Stimulated activated memory B cell treated with anti-CD40 and anti-IgM and Interleukin-4, amounts not matched to agents 10 μg/mL and 1 μg/mL and 100 μg/mL, for 72 hours (primary cell): ENCODE measurements at regions not wholly inside any gene's neighbourhood (a gene's known extent, or its start where the extent isn't known, plus 50 kb on each side); places are given as distances from the start of the nearest gene placed in this dataset.
A peak's percentile ranks its signal among the peaks of the same experiment; 100 is the strongest.

Source experiments
- ATAC-seq: fragments of 150-1000 bp; cut with Tn5 transposase; 2 replicates; pipeline ENCODE4 v1.10.0; 2021
- H3K27ac Mint-ChIP-seq: one replicate; pipeline ENCODE4 v1.8.0; 2022; ENCODE audit warnings: mild to moderate bottlenecking, mixed read lengths
- H3K27me3 Mint-ChIP-seq: one replicate; pipeline ENCODE4 v1.8.0; 2022; ENCODE audit warnings: mixed read lengths
- H3K36me3 Mint-ChIP-seq: one replicate; pipeline ENCODE4 v1.8.0; 2022; ENCODE audit warnings: mixed read lengths
- H3K4me1 Mint-ChIP-seq: one replicate; pipeline ENCODE4 v1.8.0; 2022; ENCODE audit warnings: mixed read lengths
- H3K4me3 Mint-ChIP-seq: one replicate; pipeline ENCODE4 v1.8.0; 2022; ENCODE audit warnings: mild to moderate bottlenecking, moderate library complexity, mixed read lengths
- H3K9me3 Mint-ChIP-seq: one replicate; pipeline ENCODE4 v1.8.0; 2022; ENCODE audit warnings: mixed read lengths

DNA sequence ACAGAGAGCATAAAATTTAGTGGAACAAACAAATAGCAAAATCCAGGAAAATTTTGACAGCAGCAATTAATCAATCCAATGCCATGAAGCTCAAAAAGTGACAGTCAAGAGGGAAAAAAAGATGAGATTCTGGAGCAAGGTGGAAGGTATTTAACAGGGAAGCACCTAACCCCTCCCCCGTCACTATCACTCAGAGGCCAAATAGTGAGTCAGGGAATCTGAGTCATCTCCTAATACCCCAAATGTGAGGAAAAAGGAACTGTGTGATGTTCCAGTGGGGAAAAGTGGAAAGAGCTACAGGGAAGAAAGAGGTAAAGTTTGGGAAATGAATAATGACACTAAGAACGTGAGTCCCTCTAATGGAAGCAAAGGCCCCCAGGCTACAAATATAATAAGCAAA is 113.2 kb upstream of the PHF14 start:
- H3K36me3 Mint-ChIP-seq: no peaks in the 10 kb centered on the region
- no peaks in the 10 kb centered on the region for H3K4me1 Mint-ChIP-seq
- H3K9me3 Mint-ChIP-seq: no peaks in the 10 kb centered on the region
- H3K27me3 Mint-ChIP-seq: no peaks in the 10 kb centered on the region
- H3K27ac Mint-ChIP-seq: no peak overlapping the region
- no peak overlapping the region for H3K4me3 Mint-ChIP-seq
- no peak for ATAC-seq

DNA sequence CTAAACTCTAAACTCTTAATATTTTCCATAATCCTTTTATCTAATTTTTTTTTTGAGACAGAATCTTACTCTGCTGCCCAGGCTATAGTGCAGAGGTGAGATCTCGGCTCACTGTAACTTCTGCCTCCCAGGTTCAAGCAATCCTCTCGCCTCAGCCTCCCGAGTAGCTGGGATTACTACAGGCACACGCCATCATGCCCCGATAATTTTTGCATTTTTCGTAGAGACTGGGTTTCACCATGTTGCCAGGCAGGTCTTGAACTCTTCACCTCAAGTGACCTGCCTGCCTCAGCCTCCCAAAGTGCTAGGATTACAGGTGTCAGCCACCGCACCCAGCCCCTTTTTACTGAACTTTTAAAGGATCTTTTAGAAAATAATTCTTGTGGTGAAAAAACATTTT is 110.2 kb upstream of the PHF14 start:
- Mint-ChIP-seq H3K36me3 (no peaks in the 10 kb centered on the region), H3K27ac (no peak overlapping the region), H3K4me3 (no peak overlapping the region), H3K9me3 (no peaks in the 10 kb centered on the region), H3K27me3 (no peaks in the 10 kb centered on the region), H3K4me1 (no peaks in the 10 kb centered on the region)
- no peak for ATAC-seq

DNA sequence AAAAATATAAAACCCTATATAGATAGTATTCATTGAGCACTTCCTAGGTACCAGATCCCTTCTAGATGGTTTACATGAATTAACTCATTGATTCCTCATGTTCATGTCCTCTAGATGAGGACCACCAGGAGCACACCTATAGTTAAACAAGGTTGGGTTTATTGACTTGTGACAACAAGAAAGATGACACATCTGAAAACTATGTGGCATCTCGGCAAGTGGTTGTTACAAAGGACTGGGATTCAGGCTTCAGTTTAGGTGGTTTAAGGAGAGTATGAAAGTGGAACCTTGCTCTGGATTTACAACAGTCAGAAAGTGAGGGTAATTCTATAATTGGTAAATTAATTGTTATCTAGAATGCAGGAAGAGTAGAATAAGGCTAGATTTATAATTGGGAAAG is 99.0 kb upstream of the PHF14 start:
- Mint-ChIP-seq H3K36me3 (no peaks in the 10 kb centered on the region), H3K27ac (no peak overlapping the region), H3K27me3 (peaks cover 32% of the 10 kb centered on the region), H3K4me3 (no peak overlapping the region), H3K4me1 (no peaks in the 10 kb centered on the region), H3K9me3 (peaks cover 4% of the 10 kb centered on the region)
- ATAC-seq: no peak

DNA sequence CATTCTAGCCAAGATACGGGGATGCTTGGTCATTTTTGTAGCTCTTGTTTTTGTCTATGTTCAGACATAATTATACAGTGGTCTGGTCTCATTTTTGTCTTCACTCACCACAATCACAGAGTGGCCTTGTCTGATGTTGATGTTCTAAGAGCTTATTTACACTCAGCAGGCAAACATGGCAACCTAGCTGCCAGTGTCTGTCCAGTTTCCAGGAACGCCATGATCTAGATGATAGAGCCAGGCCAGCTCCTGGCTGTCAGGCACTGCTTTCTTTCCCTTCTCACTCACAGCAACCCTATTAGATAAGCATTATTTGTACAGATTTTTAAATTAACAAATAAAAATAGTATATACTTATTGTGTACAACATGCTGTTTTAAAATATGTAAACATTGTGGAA is 98.6 kb upstream of the PHF14 start:
- Mint-ChIP-seq H3K27ac (no peak overlapping the region), H3K4me3 (no peak overlapping the region), H3K27me3 (peaks cover 34% of the 10 kb centered on the region), H3K36me3 (no peaks in the 10 kb centered on the region), H3K9me3 (peaks cover 4% of the 10 kb centered on the region), H3K4me1 (no peaks in the 10 kb centered on the region)
- no peak for ATAC-seq

GRCh38 chr7:10888861-10889260 is 84.8 kb upstream of the PHF14 start:
- no peaks in the 10 kb centered on the region for H3K27me3 Mint-ChIP-seq
- no peak overlapping the region for H3K27ac Mint-ChIP-seq
- no peaks in the 10 kb centered on the region for H3K9me3 Mint-ChIP-seq
- H3K36me3 Mint-ChIP-seq: no peaks in the 10 kb centered on the region
- ATAC-seq: peak; percentile 54
- no peak overlapping the region for H3K4me3 Mint-ChIP-seq
- peaks cover 12% of the 10 kb centered on the region for H3K4me1 Mint-ChIP-seq

- no peak overlapping the region for H3K27ac Mint-ChIP-seq
- peaks cover 12% of the 10 kb centered on the region for H3K4me1 Mint-ChIP-seq
- no peaks in the 10 kb centered on the region for H3K36me3 Mint-ChIP-seq
- ATAC-seq: peak; percentile 72
- H3K27me3 Mint-ChIP-seq: no peaks in the 10 kb centered on the region
- H3K4me3 Mint-ChIP-seq: peak overlapping the region; percentile 46
- no peaks in the 10 kb centered on the region for H3K9me3 Mint-ChIP-seq
Measured at GRCh38 chr7:10889266-10889898, 84.3 kb upstream of the PHF14 start.

DNA sequence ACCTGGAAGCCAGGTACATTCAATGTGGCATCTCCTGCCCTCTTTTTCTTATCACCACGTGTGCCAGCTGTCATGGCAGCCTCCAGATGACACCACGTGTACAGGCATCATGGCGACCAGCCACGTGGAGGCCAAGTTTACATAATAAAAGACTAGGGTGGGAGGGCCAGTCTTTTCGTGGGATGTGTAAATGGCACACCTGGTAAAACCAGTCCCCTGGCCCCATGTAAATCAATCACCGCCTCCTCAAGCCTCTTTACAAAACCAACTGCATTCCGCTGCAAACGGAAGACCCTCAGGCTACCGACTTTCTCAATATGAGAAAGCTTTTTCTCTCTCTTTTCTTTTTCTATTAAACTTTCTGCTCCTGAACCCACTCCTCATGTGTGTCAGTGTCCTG is 65.1 kb upstream of the PHF14 start:
- H3K27ac Mint-ChIP-seq: no peak overlapping the region
- H3K4me1 Mint-ChIP-seq: no peaks in the 10 kb centered on the region
- no peak for ATAC-seq
- no peaks in the 10 kb centered on the region for H3K36me3 Mint-ChIP-seq
- H3K9me3 Mint-ChIP-seq: peaks cover 6% of the 10 kb centered on the region
- H3K27me3 Mint-ChIP-seq: no peaks in the 10 kb centered on the region
- no peak overlapping the region for H3K4me3 Mint-ChIP-seq

DNA sequence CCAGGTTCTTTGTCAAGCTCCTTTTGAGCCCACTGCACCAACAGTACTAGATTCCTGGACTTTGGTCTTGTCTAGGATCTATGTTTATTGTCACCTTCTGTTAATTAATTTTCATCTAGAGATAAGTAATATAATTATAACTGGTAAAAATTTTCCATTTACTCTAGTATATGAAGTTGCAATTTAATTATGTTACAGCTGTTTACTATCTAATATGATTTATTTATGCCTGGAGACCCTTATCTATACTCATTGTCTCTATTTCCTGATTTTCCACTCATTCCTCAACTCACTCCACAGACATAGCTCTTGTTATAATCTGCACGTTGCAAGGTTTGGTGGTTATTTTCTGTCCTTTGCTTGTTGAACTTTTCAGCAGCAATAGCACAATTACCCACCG is 63.2 kb upstream of the PHF14 start:
- peaks cover 6% of the 10 kb centered on the region for H3K9me3 Mint-ChIP-seq
- no peaks in the 10 kb centered on the region for H3K4me1 Mint-ChIP-seq
- H3K27ac Mint-ChIP-seq: no peak overlapping the region
- ATAC-seq: no peak
- no peak overlapping the region for H3K4me3 Mint-ChIP-seq
- peaks cover 10% of the 10 kb centered on the region for H3K27me3 Mint-ChIP-seq
- H3K36me3 Mint-ChIP-seq: no peaks in the 10 kb centered on the region

DNA sequence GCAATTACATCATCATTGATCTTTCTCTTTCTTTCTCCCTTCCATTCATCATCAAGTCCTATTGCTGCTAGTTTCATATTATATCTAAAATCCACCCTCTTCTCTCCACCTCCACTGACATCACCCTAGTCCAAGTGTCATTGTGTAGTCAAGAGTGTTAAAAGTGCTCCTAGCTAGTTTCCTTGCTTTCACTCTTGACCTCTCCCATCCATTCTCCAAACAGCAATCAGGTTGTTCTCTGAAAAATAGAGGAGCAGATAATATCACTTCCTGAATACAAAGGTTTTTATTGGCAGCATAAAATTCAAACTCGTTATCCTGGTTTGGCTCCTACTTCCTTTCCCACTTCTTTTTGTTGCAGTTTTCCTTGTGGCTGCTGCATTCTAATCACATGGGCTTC is 61.6 kb upstream of the PHF14 start:
- Mint-ChIP-seq H3K4me1 (no peaks in the 10 kb centered on the region), H3K27me3 (peaks cover 10% of the 10 kb centered on the region)

GRCh38 chr7:10913457-10913856 is 60.2 kb upstream of the PHF14 start:
- ATAC-seq: no peak
- H3K27ac Mint-ChIP-seq: no peak overlapping the region
- H3K4me3 Mint-ChIP-seq: no peak overlapping the region
- H3K27me3 Mint-ChIP-seq: peaks cover 10% of the 10 kb centered on the region
- no peaks in the 10 kb centered on the region for H3K36me3 Mint-ChIP-seq
- peaks cover 6% of the 10 kb centered on the region for H3K9me3 Mint-ChIP-seq
- H3K4me1 Mint-ChIP-seq: no peaks in the 10 kb centered on the region

More for the DNA sequence above, 61.6 kb upstream of the PHF14 start:
- Mint-ChIP-seq H3K27ac (no peak overlapping the region), H3K9me3 (peaks cover 6% of the 10 kb centered on the region), H3K4me3 (no peak overlapping the region), H3K36me3 (no peaks in the 10 kb centered on the region)
- ATAC-seq: no peak

DNA sequence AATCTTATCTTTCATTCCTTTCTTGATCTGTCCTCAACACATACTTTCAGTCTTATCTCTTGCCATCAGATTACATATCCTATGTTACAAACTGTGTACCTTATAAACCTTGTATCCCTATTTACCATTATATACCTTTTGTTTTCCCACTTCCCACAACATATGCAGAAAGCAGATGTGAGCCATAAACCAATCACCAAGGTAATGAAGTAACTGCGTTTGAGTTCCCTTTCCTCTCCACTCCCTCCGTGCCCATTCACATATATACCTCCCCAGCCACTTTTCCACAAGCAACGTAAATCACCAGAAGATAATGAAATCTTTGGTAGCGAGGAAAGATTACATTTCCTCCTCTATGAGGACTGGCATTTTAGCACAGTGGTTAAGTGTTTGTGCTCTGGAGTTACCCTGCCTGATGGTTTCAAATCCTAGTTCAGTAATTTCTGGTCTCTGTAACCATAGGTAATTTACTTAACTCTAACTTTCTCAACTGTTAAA is 55.5 kb upstream of the PHF14 start:
- Mint-ChIP-seq H3K4me1 (no peaks in the 10 kb centered on the region), H3K4me3 (no peak overlapping the region), H3K9me3 (no peaks in the 10 kb centered on the region), H3K36me3 (no peaks in the 10 kb centered on the region), H3K27ac (no peak overlapping the region), H3K27me3 (peaks cover 10% of the 10 kb centered on the region)
- no peak for ATAC-seq

GRCh38 chr7:10919923-10920322 is 53.7 kb upstream of the PHF14 start:
- no peak for ATAC-seq
- Mint-ChIP-seq H3K27ac (no peak overlapping the region), H3K36me3 (no peaks in the 10 kb centered on the region), H3K9me3 (no peaks in the 10 kb centered on the region), H3K4me1 (no peaks in the 10 kb centered on the region), H3K27me3 (no peaks in the 10 kb centered on the region), H3K4me3 (no peak overlapping the region)
